ENCODE measurements at regions not wholly inside any gene's neighbourhood (a gene's known extent, or its start where the extent isn't known, plus 50 kb on each side); places are given as distances from the start of the nearest gene placed in this dataset.

- DNase-seq (ENCODE audit: low read depth in 2 of 3, low spot score in 1 of 3), result no peak
These were observed 249.8 kb downstream of the ANAPC1 start for GRCh38 chr2:111634050-111634794.

DNA sequence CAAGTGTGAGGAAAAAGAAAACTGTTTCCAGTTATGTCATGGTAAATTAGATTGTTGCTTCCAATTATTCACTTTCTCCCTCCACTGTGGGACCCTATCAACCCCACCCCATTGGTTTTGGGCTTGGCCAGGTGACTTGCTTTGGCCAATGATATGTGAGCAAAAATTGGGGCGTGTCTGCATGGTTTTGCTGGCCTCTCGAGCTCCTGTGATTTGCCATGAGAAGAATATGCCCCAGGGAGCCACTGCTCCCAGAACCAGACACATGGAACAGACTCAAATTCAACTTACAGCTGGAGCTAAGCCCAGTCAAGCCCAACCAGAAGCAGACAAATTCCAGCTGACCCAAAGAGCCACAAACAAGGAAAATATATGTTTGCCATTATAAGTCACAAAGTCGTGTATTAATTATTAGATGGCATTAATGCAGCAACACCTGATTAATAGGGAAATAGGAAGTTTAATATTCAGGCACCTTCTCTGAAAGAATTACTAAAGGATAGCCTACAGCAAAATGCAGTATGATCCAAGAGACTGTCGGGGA lies 248.9 kb downstream of the ANAPC1 start:
- DNase-seq (ENCODE audit: low read depth in 2 of 3, low spot score in 1 of 3), result no peak

DNA sequence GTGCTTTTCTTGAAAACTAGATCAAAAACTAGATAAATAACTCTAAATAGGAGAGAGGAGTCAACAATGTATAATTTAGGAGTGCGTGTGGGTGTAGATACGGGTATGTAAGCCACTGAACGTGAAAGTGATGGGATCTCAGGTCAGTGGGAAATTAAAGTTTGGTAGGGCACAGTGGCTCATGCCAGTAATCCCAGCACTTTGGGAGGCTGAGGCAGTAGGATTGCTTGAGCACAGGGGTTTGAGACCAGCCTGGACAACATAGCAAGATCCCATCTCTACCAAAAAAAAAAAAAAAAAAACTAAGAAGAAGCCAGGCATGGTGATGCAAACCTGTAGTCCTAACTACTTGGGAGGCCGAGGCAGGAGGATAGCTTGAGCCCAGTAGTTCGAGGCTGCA lies 247.1 kb downstream of the ANAPC1 start:
- no peak for DNase-seq (ENCODE audit: low read depth in 2 of 3, low spot score in 1 of 3)

DNA sequence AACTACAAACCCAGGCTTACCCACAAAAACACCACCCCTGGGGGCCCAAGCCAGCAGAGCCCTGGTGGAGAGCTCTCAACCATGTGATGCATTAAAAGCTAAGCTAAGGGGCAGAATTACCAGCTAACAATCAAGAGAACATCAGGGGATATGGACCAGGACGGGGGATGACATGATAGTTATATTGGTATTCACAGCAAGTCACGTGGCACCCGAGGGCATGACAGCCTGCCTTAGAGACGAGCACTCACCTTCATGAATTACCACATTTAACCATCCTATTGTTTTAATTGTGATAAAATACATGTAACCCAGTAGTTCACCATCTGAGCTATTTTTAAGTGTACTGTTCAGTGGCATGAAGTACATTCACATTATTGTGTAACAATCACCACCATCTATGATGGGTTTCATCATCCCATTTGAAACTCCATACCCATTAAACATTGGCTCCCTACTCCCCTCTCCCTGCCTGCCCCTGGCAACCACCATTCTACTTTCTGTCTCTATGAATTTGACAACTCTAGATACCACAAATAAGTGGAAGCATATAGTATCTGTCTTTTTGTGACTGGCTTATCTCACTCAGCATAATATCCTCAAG lies 245.6 kb downstream of the ANAPC1 start:
- no peak for DNase-seq (ENCODE audit: low read depth in 2 of 3, low spot score in 1 of 3)

- DNase-seq (ENCODE audit: low read depth in 2 of 3, low spot score in 1 of 3), result no peak
These were observed 243.5 kb downstream of the ANAPC1 start for GRCh38 chr2:111640480-111640879.

DNA sequence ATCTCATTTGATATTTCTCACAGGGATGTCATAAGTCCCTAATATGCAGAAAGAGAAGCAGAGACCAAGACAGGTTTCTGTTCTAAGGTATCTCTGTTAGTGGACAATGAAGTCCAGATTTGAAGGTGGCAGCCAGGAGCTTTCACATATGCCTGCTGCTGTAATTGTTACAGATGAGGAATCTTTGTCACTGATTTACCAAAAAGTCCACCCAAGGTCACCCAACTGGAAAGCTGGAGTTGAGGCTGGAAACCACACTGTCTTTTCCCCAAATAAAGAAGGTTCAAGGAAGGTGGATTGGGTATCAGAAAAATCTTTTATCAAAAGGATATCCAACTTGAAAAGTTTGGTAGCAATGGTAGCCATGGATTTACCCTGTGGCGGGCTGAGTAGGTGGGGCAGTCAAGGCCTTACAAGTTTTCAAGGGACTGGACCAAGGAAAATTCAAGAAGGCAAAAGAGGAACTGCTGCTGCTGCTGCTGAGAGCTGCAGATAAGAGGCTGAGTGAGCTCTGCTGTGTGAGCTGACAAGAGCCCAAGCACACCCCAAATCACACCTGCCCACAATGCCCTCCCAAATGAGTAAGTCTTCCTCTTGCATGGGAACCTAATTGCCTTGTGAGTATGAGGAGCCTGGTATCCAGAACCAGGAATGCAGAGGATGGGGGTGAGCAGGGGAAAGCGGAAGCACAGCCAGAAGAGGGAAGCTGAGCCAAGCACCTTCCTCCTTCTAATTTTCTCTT lies 241.2 kb downstream of the ANAPC1 start:
- no peak for DNase-seq (ENCODE audit: low read depth in 2 of 3, low spot score in 1 of 3)

GRCh38 chr2:111643759-111644158 lies 240.2 kb downstream of the ANAPC1 start:
- DNase-seq (ENCODE audit: low read depth in 2 of 3, low spot score in 1 of 3), result no peak

GRCh38 chr2:111647359-111647758 lies 236.6 kb downstream of the ANAPC1 start:
- no peak for DNase-seq (ENCODE audit: low read depth in 2 of 3, low spot score in 1 of 3)

DNA sequence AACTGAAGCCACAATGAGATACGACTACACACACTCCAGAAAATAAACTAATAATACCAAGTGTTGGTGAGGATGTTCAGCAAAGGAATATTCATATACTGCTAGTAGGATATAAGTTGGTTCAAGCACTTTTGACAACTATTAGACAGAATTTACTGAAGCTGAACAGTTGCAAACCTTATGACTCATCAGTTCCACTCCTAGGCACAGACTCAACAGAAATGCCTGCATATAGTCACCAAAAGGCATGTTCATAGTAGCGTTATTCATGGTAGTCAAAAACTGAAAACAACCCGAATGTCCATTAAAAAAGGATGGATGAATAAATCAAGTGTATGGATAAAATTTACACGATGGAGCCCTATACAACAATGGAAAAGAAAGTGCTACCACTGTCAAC lies 232.0 kb downstream of the ANAPC1 start:
- no peak for DNase-seq (ENCODE audit: low read depth in 2 of 3, low spot score in 1 of 3)

DNA sequence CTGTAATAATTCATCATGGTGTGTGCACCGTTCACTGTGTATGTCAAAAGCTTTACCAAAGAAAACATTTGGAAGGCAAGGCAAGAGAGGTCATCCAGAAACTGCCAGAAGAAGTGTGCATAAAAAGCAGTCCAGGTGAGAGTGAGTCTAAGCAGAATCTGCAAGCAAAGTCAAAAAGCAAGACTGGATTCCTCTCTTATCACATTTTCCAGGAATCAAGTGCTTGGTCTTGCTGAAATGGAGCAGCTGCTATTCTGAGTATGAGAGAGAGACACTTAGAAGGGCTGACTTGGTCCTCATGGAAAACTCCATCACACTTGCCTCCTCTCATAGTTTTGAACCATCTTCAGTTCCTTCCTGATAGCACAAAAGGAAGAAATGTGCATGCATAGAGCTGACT lies 231.3 kb downstream of the ANAPC1 start:
- DNase-seq (ENCODE audit: low read depth in 2 of 3, low spot score in 1 of 3), result no peak

GRCh38 chr2:111653103-111653624 lies 230.8 kb downstream of the ANAPC1 start:
- no peak for DNase-seq (ENCODE audit: low read depth in 2 of 3, low spot score in 1 of 3)

DNA sequence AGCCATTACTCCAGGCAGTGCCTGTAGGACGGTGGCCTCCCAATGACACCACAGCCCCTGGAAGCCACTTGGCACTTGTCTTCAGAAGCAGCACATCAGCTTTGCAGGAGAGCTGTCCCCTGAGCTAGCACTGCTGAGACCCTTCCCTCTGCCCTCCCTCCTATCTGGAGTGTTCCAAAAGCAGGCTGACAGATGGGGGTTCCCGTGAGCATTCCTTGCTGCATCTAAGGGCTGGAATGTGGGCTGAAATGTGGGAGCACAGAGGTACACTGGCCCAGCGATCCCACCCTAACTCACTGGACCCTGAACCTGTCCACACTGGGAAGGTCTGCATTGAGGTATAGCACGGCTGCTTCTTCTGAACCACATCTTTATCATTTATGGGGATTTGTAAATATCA lies 230.1 kb downstream of the ANAPC1 start:
- DNase-seq (ENCODE audit: low read depth in 2 of 3, low spot score in 1 of 3), result no peak

DNA sequence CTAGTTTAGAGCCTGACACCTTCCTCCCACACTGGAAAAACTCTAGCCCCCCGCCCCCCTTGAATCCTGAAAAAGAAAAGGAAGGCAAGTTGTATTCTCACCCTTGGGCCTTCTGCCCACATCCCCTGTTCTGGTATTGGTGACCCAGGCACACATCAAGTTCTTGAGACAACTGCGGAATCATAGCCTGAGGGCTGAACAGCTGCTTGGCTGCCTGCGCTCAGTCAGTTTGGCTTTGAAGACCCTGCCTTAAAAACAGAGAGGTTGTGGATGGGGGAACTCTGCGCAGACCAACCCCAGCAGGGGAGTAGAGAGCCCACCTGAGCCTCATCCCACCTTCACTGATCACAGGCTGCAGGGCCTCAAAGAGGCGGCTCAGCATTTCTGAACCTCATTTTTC lies 229.2 kb downstream of the ANAPC1 start:
- no peak for DNase-seq (ENCODE audit: low read depth in 2 of 3, low spot score in 1 of 3)

DNA sequence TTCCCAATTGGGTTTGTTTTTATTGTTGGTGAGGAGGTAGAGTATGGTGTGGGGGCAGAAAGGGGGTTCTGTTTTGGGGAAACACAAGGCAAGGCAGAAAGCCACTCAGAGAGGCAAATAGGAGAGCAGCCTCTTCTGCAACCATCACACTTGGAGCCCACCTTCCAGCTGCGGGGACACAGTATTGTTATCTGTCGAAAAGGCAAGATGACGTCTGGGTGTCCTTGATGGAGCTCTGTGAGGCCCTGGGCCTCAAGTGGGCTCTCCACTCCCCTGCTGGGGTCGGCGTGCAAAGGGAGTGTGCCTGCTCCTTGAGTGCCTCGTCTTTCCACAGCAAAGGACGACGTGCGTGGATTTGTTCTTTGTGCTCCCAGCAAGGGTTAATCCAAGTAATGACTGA lies 227.6 kb downstream of the ANAPC1 start:
- no peak for DNase-seq (ENCODE audit: low read depth in 2 of 3, low spot score in 1 of 3)

GRCh38 chr2:111656894-111657293 lies 227.1 kb downstream of the ANAPC1 start:
- DNase-seq (ENCODE audit: low read depth in 2 of 3, low spot score in 1 of 3), result no peak

GRCh38 chr2:111657351-111657975 lies 226.5 kb downstream of the ANAPC1 start:
- DNase-seq (ENCODE audit: low read depth in 2 of 3, low spot score in 1 of 3), result no peak

DNA sequence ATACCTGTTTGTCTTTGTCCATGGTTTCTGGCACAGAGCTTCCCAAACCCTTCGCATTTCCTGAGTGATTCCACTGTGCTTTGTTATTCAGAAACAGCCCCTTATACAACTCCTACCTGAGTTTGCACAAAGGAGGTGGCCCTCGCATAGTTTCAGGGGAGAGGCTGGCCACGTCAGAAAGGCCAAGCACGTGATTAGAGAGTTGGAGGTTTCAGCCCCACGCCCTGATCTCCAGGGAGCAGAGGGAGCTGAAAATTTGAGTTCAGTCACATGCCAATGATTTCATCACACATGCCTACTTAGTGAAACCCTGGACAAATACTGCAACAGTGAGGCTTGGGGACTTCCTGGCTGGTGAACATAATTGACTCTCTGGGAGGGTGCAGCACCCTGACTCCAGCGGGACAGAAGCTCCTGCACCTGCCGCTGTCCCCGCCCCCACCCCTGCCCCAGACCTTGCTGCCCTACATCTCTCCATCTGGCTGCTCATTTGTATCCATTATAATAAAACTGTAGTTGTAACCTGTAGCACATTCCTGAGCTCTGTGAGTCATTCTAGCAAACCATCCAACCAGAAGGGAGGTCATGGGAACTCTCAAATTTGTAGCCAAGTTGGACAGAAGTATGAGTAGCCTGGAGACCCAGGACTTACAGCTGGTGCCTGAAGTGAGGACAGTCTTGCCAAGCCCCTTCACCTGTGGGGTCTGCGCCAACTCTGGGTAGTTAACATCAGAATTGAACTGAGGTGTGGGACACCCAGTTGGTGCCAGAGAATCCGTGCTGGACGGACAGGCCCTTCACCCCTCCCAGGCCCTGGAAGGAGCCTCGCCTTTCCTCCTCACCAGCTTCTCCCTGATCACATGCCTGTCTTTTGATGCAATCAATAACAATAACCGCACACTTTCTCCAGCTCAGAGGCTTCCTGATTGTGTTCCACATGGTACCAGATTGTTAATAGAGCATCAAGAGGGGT lies 224.3 kb downstream of the ANAPC1 start:
- DNase-seq (ENCODE audit: low read depth in 2 of 3, low spot score in 1 of 3), result no peak

DNA sequence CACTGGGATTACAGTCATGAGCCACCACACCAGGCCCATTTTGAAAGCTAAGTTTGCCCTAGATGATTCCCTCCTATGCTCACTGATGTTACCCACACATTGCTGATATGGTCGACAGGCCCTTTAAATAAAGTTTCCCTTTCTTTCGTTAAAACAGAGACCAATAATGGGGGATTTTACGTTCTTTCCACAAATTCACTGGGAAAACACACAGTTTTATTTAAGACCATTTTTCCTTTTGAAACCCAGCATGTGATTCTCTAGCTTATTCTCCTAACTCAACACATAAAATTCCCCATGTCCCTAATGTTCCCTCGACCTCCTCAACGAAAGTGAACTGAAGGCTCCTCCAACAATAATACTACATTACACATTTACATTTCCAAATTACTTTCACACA lies 223.2 kb downstream of the ANAPC1 start:
- DNase-seq (ENCODE audit: low read depth in 2 of 3, low spot score in 1 of 3), result no peak

DNA sequence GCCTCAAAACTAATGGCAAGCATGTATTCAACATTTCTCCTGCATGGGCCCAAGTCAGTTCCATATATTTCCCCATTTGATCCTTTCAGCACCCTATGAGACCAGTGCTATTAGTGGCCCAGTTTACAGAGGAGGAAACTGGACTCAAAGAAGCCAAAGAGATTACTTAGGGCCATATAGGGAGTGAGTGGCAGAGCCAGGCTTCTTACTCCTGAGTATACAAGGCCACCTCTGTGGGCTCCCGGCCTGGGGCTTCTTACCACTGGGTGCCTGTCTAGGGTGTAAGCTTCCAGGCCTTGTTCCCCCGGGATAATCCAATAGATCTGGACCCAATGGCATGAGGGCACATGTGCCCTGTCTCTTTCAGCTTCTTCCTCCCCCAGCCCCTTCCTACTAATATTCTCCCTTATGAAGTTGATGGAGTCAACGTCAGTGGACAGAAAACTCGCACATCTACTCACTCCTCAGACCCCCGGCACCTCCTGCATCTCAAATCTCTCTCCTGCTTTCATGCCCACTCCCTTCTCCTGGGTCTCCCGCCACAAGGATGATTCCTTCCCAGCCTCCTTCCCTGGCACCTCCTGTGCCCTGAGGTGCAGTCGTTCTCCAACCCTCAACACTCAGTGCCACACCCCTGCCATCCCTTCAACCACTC lies 222.6 kb downstream of the ANAPC1 start:
- no peak for DNase-seq (ENCODE audit: low read depth in 2 of 3, low spot score in 1 of 3)

Data from stimulated activated CD4-positive, alpha-beta T cell treated with anti-CD3 and anti-CD28 coated beads, Interleukin-12 subunit alpha, Interleukin-12 subunit beta, amount 100 ng/mL, for 48 hours (primary cell).